ENCODE measurements at regions not wholly inside any gene's neighbourhood (a gene's known extent, or its start where the extent isn't known, plus 50 kb on each side); places are given as distances from the start of the nearest gene placed in this dataset.

DNA sequence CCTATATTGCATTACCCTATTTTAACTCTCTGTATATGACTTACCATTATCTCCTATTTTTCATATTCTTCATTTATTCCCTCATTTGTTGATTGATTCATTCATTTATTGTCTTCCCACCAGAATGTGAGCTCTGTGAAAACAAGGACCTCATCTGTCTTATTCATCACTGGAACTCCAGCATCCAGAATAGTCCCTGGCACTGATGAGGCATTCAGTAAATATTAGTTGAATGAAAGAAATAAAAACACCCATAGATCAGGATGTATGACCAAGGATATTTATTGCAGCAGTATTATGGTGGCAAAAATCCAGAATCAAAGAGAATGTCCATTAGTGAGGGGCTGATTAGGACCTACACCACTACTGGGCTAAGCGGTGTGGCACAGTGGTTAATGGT, 164.9 kb downstream of the SPRY1 start:
- intact Hi-C loops (cut with DNase I): loop anchor here in 4 of 10 donors (5.0 to 10.0 kb wide), 5 partner anchors 93 to 553 kb away; no protein-coding TSS in a partner anchor
- 0 to 100% methylated on average over 1 of the region's 1 CpG for WGBS, 2 donors
- H3K4me1 ChIP-seq: peaks cover 0 to 8% (median 3%) of the 10 kb centered on the region in 9 donors
- no peak for ATAC-seq
- H3K27ac ChIP-seq: no peak overlapping the region
- DNase-seq: no peak
- TF ChIP-seq, protein P1, sequence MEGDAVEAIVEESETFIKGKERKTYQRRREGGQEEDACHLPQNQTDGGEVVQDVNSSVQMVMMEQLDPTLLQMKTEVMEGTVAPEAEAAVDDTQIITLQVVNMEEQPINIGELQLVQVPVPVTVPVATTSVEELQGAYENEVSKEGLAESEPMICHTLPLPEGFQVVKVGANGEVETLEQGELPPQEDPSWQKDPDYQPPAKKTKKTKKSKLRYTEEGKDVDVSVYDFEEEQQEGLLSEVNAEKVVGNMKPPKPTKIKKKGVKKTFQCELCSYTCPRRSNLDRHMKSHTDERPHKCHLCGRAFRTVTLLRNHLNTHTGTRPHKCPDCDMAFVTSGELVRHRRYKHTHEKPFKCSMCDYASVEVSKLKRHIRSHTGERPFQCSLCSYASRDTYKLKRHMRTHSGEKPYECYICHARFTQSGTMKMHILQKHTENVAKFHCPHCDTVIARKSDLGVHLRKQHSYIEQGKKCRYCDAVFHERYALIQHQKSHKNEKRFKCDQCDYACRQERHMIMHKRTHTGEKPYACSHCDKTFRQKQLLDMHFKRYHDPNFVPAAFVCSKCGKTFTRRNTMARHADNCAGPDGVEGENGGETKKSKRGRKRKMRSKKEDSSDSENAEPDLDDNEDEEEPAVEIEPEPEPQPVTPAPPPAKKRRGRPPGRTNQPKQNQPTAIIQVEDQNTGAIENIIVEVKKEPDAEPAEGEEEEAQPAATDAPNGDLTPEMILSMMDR (IDR thresholded peaks at IDR 0.05): no peak
- no peak overlapping the region for H3K4me3 ChIP-seq
- no peaks in the 10 kb centered on the region for H3K36me3 ChIP-seq
- peaks cover 0 to under 1% (median 0%) of the 10 kb centered on the region in 11 donors for H3K9me3 ChIP-seq
- no peaks in the 10 kb centered on the region for H3K27me3 ChIP-seq

DNA sequence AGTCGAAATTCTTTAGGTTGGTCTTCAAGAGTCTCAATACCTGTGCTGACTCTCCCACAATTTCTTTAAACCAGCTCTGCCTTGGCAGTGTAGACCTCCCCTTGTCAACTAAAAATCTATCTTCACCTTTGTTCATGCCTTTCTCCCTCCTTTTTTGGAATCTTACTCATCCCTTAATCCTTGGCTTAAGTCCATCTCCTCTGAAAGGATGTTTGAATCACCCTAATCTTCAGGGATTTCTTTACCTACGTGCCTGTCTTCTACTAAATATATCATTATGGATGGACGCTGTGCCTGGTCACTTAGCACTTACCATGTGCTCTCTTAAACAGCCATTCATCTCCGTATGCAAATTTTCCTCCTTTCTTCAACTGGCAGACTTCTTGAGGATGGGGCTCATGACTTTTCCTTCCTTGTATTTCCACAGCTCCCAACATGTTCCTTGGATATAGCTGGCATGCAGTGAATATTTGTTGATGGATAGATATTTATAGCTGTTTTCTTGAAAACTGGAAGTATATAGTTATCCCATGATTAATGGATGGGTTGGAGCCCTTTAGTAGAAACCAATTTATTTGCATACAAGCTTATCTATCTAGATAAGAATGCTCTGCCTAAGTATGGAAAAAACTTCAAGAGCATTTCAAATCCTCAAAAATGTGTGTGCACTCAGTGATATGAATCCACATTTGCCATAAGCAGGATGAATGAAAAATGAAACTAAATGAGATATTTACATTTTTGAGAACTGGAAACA, 166.6 kb downstream of the SPRY1 start:
- Histone ChIP-seq H3K36me3 (no peaks in the 10 kb centered on the region), H3K27ac (no peak overlapping the region), H3K4me3 (no peak overlapping the region), H3K27me3 (no peaks in the 10 kb centered on the region), H3K9me3 (peaks cover 0 to 12% (median 4%) of the 10 kb centered on the region in 11 donors), H3K4me1 (peaks cover 0 to 7% (median 0%) of the 10 kb centered on the region in 9 donors)
- no peak for DNase-seq
- 80 to 90% methylated on average over 4 of the region's 4 CpGs for WGBS, 2 donors
- TF ChIP-seq, protein P1 (IDR thresholded peaks at IDR 0.05): no peak
- intact Hi-C loops (cut with DNase I): loop anchor here in 4 of 10 donors (5.0 to 10.0 kb wide), 5 partner anchors 92 to 552 kb away; no protein-coding TSS in a partner anchor
- ATAC-seq: no peak

GRCh38 chr4:123564758-123565346, 168.3 kb downstream of the SPRY1 start:
- TF ChIP-seq, protein P1 (IDR thresholded peaks at IDR 0.05): peak; percentile 56 to 92 (median 73)
- Histone ChIP-seq H3K4me1 (peaks cover 0 to 7% (median 4%) of the 10 kb centered on the region in 9 donors), H3K27me3 (no peaks in the 10 kb centered on the region), H3K36me3 (no peaks in the 10 kb centered on the region), H3K4me3 (no peak overlapping the region), H3K9me3 (peaks cover 0 to 12% (median 4%) of the 10 kb centered on the region in 11 donors), H3K27ac (no peak overlapping the region)
- WGBS, 2 donors: 26 to 28% methylated on average over 6 of the region's 6 CpGs
- DNase-seq (peak in 1 of 2 donors; percentile 69), ATAC-seq (peak; percentile 68 to 94 (median 91))
- intact Hi-C loops (cut with DNase I): loop anchor here in 4 of 10 donors (5.0 to 10.0 kb wide), 5 partner anchors 90 to 550 kb away; no protein-coding TSS in a partner anchor

- Histone ChIP-seq H3K4me3 (no peak overlapping the region), H3K27me3 (no peaks in the 10 kb centered on the region), H3K27ac (no peak overlapping the region), H3K4me1 (peaks cover 0 to 7% (median 4%) of the 10 kb centered on the region in 9 donors), H3K9me3 (peaks cover 0 to 12% (median 4%) of the 10 kb centered on the region in 11 donors), H3K36me3 (no peaks in the 10 kb centered on the region)
- DNase-seq (no peak), ATAC-seq (no peak)
- TF ChIP-seq, protein P1 (IDR thresholded peaks at IDR 0.05): no peak
- 65 to 71% methylated on average over 2 of the region's 2 CpGs for WGBS, 2 donors
- intact Hi-C loops (cut with DNase I): loop anchor here in 4 of 10 donors (10.0 kb wide), 4 partner anchors 86 to 546 kb away; no protein-coding TSS in a partner anchor
Measured at GRCh38 chr4:123568936-123569335, 172.3 kb downstream of the SPRY1 start.
